ENCODE measurements at regions not wholly inside any gene's neighbourhood (a gene's known extent, or its start where the extent isn't known, plus 50 kb on each side); places are given as distances from the start of the nearest gene placed in this dataset.

- no peak overlapping the region for H3K27ac Mint-ChIP-seq
- no peak for DNase-seq
- H3K9me3 Mint-ChIP-seq, result peaks cover 20% of the 10 kb centered on the region
- no peak overlapping the region for H3K4me3 Mint-ChIP-seq
- no peaks in the 10 kb centered on the region for H3K36me3 Mint-ChIP-seq (ENCODE audit: low read depth)
- TF ChIP-seq CTCF (IDR thresholded peaks at IDR 0.05), result no peak
- H3K4me1 Mint-ChIP-seq (ENCODE audit: low read depth), result no peaks in the 10 kb centered on the region
- no peaks in the 10 kb centered on the region for H3K27me3 Mint-ChIP-seq (ENCODE audit: insufficient read depth)
These were observed 796.7 kb downstream of the RAPGEF2 start for GRCh38 chr4:159899596-159899995.

GRCh38 chr4:159900562-159900961 lies 797.7 kb downstream of the RAPGEF2 start:
- no peak for DNase-seq
- Mint-ChIP-seq H3K27ac (no peak overlapping the region), H3K9me3 (peaks cover 20% of the 10 kb centered on the region), H3K27me3 (ENCODE audit: insufficient read depth) (no peaks in the 10 kb centered on the region), H3K4me3 (no peak overlapping the region), H3K36me3 (ENCODE audit: low read depth) (no peaks in the 10 kb centered on the region), H3K4me1 (ENCODE audit: low read depth) (no peaks in the 10 kb centered on the region)
- no peak for TF ChIP-seq CTCF (IDR thresholded peaks at IDR 0.05)

DNA sequence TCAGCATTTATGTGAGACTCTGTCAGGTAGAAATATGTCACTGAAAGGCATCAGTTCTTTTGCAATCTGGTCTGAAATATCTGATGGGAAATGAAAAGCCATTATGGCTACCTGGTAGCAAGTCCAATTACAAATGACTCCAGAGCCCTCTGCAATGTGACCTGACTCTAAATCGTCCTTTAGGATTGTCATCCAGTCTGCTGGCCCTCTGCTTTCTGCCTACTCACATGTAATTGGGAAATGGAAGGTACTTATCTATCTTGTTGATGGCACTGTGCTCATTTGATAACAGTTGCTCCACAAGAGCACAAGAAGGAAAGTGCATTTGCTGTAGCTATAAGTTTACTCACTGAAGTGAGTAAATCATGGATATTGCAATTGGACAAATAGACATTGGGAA lies 799.8 kb downstream of the RAPGEF2 start:
- DNase-seq, result no peak
- no peak for TF ChIP-seq CTCF (IDR thresholded peaks at IDR 0.05)
- H3K36me3 Mint-ChIP-seq (ENCODE audit: low read depth), result no peaks in the 10 kb centered on the region
- no peaks in the 10 kb centered on the region for H3K27me3 Mint-ChIP-seq (ENCODE audit: insufficient read depth)
- H3K27ac Mint-ChIP-seq, result no peak overlapping the region
- no peaks in the 10 kb centered on the region for H3K4me1 Mint-ChIP-seq (ENCODE audit: low read depth)
- no peak overlapping the region for H3K4me3 Mint-ChIP-seq
- H3K9me3 Mint-ChIP-seq, result peaks cover 28% of the 10 kb centered on the region

- no peak overlapping the region for H3K4me3 Mint-ChIP-seq
- peaks cover 33% of the 10 kb centered on the region for H3K9me3 Mint-ChIP-seq
- H3K27ac Mint-ChIP-seq, result no peak overlapping the region
- no peaks in the 10 kb centered on the region for H3K4me1 Mint-ChIP-seq (ENCODE audit: low read depth)
- no peaks in the 10 kb centered on the region for H3K36me3 Mint-ChIP-seq (ENCODE audit: low read depth)
- no peak for TF ChIP-seq CTCF (IDR thresholded peaks at IDR 0.05)
- DNase-seq, result no peak
- H3K27me3 Mint-ChIP-seq (ENCODE audit: insufficient read depth), result no peaks in the 10 kb centered on the region
These were observed 802.0 kb downstream of the RAPGEF2 start for GRCh38 chr4:159904906-159905305.

DNA sequence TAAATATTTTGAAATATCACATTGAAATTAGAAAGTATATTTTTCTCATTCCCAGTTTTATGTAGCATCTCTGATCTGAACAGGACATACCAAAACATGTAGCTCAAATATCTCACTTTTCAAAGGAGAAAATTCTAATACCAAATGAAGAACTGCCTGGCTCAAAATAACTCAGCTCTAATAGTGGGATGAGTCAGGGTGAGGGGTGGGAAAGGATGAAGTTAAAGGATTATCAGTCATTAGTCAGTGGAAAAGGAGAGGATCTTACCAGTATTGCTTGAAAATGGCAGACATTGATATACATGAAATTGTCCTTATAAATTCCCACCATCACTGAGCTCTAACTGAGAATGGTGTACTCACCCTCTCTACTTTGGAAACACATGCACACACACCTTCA lies 803.2 kb downstream of the RAPGEF2 start:
- no peaks in the 10 kb centered on the region for H3K36me3 Mint-ChIP-seq (ENCODE audit: low read depth)
- H3K9me3 Mint-ChIP-seq, result peaks cover 39% of the 10 kb centered on the region
- TF ChIP-seq CTCF (IDR thresholded peaks at IDR 0.05), result no peak
- DNase-seq, result no peak
- H3K4me3 Mint-ChIP-seq, result no peak overlapping the region
- H3K27me3 Mint-ChIP-seq (ENCODE audit: insufficient read depth), result no peaks in the 10 kb centered on the region
- no peaks in the 10 kb centered on the region for H3K4me1 Mint-ChIP-seq (ENCODE audit: low read depth)
- no peak overlapping the region for H3K27ac Mint-ChIP-seq

- DNase-seq, result no peak
- Mint-ChIP-seq H3K4me3 (no peak overlapping the region), H3K36me3 (ENCODE audit: low read depth) (no peaks in the 10 kb centered on the region), H3K27me3 (ENCODE audit: insufficient read depth) (no peaks in the 10 kb centered on the region), H3K9me3 (peaks cover 41% of the 10 kb centered on the region), H3K27ac (no peak overlapping the region), H3K4me1 (ENCODE audit: low read depth) (no peaks in the 10 kb centered on the region)
- no peak for TF ChIP-seq CTCF (IDR thresholded peaks at IDR 0.05)
These were observed 803.6 kb downstream of the RAPGEF2 start for GRCh38 chr4:159906517-159906916.
